Inferior parietal cortex (tissue), 1 donor: ENCODE measurements at regions not wholly inside any gene's neighbourhood (a gene's known extent, or its start where the extent isn't known, plus 50 kb on each side); places are given as distances from the start of the nearest gene placed in this dataset.

Experiments used
- DNase-seq: peaks from one replicate; pipeline ENCODE4 v3.0.0-alpha.2; 2016; ENCODE audit errors: extremely low spot score

DNA sequence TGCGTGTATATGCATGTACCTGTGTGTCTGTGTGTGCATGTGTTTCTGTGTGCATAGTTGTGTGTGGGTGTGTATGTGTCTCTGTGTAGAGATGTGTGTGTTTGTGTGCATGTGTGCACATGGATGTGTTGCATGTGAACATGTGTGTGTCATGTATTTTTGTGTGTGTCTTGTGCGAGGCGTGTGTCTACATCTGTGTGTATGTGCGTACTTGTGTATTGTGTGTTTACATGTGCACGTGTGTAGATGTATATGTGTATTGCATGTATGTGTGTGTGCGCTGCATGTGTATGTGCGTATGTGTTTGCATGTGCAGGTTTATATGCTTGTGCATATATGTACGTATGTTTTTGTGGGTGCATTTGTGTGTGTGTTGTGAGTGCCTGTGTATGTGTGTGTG lies 735.2 kb downstream of the GALR1 start:
- no peak for DNase-seq

DNA sequence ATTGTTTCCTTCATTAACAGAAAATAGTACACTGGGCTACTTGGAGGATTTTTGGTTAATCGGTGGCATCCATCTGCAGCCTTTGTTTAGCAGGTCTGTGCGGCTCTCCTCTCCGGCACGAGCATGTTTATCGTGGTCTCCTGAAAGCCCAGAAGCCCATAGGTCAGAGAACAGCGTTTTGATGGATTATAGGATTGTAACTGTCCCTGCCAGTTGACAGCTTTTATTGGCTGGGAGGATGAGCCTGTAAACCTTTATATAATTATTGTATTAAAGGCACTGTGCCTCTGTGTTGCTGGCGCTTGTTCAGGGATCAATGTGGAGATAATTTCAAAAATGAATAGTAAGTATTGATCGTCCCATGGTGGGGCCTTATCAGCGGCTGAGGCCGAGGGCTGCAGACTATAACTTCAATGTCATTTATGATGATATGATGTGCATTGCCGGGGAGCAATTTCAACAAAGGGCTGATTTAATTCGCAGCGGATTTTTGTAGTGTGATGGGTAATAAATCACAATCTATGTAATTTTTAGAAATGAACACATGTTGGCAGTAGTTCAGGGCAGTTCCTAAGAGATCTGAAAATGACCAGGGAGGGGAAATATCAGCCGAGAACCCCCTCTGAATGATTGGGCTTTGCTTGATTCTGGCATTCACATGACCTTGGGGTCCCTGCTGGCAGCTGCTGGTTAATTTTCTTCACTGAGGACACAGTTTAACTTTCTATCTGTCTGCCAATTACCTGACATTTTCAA lies 736.1 kb downstream of the GALR1 start:
- DNase-seq = no peak

DNA sequence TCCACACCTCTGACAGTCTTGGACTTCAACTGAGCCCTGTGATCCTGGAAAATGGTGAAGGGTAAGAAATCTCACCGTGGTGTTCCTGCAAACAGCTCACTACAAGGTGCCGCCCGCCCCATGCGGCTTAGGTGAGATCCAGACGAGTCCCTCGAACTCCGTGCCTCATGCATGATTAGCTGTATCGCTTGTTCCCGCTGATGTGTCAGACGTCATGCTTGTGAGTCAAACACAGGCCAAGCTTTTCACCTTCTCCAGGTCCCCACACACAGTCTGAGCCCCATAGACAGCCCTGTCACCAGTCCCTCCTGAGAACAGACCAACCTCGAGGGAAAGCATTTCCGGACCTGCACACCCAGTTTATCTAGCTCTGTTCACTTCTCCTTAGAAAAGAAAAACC lies 740.5 kb downstream of the GALR1 start:
- no peak for DNase-seq

DNA sequence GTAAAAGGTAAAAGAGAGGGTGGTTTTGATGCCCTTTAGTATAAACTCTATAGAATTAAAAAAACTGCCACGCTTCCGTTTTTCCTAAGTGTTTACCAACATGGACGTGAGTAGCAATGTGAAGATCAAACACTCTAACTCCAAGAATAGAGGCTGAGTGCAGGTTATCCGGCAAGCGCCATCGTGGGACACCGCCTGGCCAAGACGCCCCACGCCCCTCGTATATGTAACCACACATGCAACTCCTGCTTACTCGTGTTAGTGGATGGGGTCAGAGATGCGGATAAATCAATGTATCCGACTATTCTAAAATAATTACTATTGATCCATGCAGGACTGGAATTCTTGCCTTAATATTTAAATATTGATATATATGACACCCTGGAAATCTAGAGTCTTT lies 741.3 kb downstream of the GALR1 start:
- DNase-seq = no peak

DNA sequence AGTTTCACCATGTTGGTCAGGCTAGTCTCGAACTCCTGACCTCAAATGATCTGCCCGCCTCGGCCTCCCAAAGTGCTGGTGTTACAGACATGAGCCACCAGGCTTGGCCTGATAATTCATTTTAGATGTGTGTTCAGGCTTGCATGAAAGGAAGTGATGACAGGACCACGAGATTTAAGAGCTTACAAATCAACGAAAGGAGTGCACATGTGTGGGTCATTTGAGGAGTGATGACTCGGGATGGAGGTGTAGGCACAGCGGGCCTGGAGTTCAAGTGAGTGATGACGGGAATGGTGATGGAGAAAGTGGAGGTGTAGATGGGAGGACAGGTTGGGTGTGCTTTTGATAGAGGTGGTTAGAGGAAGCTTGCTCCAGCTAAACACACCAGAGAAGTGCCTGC lies 742.4 kb downstream of the GALR1 start:
- no peak for DNase-seq

DNA sequence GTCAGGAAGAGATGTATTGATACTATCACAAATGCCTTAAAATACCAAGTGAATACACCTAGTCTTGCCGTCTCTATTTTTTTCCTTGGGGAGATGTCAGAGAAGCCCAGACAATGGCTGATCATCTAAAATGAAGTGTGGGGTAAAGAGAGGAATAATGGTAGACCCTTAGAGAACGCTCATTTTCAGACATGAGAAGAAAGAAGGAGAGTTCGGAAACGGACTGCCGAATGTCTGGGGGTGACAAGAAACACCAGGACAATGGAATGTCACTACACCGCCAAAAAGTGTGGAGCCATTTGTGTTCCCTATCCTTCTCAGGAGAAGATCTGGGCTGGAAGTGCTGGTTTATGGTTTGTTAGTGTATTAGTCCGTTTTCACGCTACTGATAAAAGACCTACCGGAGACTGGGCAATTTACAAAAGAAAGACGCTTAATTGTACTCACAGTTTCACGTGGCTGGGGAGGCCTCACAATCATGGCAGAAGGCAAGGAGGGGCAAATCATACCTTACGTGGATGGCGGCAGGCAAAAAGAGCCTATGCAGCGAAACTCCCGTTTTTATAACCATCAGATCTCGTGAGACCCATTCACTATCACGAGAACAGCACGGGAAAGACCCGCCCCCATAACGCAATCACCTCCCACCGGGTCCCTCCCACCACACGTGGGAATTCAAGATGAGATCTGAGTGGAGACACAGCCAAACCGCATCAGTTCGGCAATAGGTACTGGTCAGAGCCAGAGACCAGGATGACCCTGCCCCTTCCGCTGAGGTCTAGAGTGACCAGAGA lies 743.7 kb downstream of the GALR1 start:
- DNase-seq = peak; percentile 2

DNA sequence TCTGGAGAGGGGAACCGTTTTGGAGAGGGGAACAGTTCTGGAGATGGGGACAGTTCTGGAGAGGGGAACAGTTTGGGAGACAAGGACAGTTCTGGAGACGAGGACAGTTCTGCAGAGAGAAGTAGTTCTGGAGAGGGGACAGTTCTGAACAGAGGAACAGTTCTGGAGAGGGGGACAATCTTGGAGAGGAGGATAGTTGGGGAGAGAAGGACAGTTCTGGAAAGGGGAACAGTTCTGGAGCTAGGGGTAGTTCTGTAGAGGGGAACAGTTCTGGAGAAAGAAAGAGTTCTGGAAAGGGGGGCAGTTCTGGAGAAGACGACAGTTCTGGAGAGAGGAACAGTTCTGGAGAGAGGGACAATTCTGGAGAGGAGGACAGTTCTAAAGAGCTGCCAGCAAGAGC lies 745.9 kb downstream of the GALR1 start:
- DNase-seq = no peak

DNA sequence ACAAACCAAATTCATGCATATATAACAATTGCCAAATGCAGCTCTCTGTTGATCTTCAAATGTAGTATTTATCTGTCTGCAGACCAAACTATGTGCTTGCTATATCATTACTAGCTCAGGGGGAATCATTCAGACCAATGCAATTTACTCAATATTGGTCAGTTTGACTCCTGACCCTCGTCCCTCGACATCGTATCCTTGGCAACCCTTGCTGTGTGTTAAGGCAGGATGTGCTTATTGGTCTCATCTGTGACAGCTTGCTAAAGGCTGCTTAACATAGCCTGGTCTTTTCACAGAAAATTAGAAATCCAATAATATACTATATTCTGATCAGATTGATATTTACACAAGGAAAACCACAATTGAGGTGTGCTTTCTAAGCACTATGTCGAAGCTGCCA lies 747.1 kb downstream of the GALR1 start:
- DNase-seq = no peak

DNA sequence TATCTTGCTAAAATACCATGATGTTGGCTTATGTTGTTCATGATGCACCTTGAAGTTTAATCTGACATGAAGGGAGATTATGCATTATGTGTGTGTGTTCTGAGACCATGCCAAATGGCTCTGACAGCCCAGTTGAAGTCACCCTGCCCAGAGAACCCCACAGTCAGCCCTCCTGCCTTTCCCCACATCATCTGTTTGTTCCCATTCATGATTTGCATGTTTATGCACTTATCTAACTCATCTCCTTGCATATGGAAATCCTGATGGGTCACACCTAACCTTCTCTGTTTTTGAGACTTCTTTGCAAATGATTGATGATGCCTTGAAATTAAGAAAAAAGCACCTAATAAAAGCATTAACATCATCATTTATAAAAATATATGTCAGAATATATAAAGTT lies 752.2 kb downstream of the GALR1 start:
- DNase-seq = no peak

DNA sequence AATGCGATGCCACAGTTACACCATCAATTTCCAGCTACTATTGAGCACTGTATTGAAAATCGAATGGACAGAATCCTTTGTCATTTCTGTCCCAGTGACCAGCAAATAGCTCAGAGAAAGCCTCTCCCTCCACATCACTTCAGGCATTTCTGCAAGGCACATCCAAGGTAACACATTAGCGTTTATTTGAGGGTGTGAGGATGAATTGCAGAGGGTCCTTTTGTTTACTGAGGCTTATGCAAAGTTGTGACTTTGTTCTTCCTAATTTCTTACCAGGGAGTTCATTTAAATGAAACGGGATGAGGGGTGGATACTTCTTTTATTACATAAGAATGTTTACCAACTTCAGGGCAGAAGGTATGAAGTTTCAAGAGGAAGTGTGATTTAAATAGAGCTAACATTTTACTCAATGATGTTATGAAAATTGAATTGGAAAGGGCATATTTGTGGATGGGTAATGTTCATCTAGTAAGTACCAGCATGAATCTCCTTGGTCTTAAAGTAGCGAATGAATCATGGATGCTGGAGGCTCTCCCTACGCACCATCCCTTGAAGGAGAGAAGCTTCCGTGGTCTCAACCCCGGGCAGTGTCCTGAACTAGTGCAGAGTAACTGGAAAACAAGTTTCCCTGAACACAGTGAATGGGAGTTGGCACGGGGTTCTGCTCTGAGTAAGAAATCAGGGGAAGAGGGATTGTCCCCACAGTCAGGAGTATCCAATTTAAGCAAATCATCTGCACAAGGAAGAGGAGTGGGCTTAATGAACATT lies 756.5 kb downstream of the GALR1 start:
- no peak for DNase-seq

DNA sequence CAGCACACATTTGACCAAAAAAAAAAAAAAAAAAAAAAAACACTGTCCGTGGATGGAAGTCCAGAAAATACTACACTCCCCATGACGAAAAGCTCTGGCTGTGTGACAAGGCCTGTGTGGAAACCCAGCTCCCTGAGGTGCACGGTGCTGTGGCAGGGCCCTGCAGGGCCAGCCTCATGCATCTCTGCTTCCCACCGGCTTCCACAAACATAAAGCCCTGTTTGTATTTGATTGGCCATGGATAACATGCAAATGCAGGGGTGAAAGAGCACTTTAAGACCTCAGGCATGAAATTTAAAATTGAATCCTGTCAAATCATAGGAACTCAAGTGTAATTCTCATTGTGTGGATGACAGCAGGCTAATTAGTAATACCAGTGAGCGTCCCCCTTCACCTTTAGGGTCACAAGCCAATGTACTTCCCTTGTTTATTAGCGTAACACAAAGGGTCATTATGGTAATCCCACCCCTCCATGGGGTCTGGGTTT lies 757.2 kb downstream of the GALR1 start:
- DNase-seq = no peak

DNA sequence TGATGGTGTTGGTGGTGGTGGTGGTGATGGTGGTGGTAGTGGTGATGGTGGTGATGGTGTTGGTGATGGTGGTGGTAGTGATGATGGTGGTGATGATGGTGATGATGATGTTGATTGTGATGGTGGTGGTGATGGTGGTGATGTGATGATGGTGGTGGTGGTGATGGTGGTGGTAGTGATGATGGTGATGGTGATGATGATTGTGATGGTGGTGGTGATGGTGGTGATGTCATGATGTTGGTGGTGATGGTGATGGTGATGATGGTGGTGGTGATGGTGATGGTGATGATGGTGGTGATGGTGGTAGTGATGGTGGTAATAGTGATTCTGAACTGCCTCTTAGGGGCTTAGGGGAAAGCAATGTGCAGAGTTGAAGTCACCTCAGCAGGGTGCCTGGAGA lies 760.7 kb downstream of the GALR1 start:
- DNase-seq = no peak

DNA sequence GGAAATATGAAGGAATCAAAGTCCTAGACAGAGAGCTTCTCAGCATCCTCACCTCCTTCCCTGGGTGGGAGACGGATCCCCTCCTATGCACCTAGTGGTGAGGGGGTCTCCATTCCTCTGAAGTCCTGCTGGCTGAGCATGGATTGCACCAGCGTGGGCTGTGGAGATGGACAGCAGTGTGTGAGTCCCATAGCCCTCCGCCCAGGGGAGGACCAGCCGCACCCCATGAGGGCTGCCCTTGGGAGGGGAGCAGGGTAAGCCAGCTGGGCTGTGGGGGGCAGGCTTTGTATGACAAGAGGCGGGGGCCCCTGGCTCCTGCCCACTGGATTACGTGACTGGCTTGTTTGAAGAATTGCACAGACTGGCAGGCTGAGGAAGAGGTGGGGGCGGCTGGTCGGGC lies 768.2 kb downstream of the GALR1 start:
- no peak for DNase-seq

DNA sequence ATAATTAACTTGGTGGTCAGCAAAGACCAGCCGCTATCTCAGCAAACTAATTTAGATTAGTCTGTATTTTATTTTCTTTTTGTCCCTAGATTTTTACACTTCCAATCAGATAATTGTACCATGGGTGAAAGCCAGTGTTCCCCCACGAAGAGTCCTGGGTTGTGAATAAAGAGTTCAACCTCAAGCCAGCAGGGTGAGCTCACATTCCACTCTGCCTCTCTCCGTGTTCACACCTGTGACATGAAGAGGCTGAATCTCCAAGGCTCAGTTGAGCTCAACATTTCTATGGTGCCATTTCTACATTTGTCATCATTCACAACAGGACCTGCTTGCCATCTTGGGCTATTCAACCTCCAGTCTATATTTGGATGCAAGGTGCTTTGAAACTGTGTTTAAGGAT lies 771.5 kb downstream of the GALR1 start:
- DNase-seq = no peak

DNA sequence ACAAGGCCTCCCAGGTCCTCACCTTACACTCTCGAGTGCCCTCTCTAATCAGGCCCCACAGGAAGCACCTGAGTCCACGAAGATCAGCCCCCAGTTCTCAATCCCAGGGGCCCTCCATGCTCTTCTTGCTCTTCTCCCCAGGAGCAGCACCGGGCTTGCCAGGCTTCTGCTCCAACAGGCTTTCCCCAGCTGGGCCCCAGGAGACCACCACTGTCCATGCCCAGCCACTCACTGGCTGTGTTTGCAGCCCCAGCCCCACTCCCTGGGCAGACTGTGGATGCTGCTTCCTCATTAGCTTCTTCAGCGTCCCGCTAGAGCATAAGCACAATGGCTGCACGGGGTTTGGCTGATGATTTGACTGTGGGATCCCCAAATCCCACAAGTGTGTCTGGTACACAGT lies 781.9 kb downstream of the GALR1 start:
- no peak for DNase-seq

DNA sequence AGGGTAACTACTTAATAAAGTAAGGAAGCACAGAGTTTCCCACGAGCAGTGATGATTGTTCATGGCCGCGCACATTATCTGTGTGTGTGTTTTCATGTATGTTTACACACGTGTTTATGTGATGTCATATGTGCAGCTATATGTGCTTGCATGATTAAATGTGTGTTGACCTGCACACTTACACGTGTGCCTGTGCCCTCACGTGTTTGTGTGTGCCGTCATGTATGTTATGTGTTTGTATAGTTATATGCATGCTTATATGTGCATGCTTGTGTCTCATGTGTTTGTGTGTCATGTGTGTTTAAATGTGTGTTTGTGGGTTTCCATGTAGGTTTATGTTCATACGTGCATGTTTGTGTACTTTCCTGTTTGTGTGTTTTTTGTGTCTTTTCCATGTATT lies 782.3 kb downstream of the GALR1 start:
- DNase-seq = no peak

DNA sequence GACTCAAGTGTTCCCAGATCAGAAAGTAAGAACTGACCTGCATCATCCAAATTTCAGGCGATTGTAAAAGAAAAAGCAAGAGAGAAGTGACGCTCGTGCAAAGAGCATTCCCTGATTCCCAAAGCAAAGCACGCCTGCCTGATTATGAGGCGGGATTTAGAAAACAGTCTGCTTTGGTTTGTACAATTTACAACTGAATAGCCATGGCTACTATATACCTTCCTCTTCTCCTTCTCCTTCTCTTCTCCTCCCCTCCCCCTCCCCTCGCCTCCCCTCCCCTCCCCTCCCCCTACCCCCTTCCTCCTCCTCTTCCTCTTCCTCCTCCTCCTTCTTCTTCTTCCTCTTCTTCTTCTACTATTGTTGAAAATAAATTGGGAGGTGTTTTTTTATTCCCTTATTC lies 782.9 kb downstream of the GALR1 start:
- no peak for DNase-seq

DNA sequence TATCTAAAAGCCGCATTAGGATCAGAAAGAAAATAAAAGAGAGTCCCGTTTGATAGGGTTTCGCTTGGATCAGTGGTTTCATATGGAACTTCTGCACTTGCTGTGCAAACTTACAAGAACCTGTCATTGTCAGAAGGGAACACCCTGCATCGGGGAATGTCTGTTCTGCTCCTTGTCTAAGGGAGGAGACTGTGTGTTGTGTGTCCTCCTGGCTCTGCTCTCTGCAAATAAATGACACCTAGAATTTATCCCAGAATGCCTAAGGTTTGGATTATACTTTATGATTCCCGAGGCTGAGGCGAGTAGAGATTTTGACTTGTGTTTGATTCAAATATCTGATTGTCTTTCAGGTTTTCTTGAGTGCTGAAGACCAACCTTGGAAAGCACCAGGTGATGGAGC lies 785.1 kb downstream of the GALR1 start:
- no peak for DNase-seq

DNA sequence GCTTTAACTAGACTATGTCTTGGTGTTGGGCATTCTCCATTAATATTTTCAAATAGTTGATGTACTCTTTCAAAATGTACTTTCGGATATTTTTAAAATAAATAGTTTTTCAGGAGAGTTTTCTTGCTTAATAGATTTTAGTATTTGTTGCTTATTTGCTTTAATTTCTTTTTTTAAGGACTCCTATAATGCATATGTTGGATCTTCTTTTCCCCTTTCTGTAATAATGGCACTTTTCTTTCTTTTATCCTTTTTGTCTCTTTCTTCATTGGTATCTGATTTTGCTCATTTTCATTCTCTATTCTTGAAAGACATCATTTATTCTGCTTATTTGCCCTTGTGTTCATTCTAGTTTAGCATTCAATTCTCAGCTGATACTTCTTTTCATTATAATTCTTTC lies 791.6 kb downstream of the GALR1 start:
- DNase-seq = no peak

DNA sequence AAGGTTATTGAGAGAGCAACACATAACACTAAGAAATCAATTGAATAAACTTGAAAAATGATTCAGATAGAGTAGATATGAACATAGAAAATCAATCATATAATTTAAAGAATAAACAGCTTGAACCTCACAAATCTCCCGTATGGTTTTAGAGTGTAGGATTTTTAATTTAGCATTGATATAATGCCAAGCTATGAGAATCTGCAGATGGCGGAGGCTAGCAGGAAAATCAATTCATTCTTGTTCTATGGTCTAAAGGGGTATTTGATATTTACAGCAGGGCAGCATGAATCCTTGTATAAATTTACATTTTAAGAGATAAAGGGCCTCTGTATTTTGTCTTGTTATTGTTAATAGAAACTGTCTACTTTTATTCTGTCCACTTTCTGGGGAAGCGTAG lies 797.0 kb downstream of the GALR1 start:
- DNase-seq = no peak

DNA sequence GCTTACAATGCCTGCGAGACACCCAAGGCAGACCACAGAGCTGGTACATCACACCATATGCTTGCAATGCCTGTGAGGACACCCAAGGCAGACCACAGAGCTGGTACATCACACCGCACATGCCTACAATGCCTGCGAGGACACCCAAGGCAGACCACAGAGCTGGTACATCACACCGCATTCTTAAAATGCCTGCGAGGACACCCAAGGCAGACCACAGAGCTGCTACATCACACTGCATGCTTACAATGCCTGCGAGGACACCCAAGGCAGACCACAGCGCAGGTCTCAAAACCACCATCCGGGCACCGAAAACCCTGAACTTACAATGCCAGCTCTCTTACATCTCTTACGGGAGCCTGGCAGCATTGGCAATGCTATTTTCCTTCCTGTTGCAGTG lies 799.6 kb downstream of the GALR1 start:
- DNase-seq = no peak

DNA sequence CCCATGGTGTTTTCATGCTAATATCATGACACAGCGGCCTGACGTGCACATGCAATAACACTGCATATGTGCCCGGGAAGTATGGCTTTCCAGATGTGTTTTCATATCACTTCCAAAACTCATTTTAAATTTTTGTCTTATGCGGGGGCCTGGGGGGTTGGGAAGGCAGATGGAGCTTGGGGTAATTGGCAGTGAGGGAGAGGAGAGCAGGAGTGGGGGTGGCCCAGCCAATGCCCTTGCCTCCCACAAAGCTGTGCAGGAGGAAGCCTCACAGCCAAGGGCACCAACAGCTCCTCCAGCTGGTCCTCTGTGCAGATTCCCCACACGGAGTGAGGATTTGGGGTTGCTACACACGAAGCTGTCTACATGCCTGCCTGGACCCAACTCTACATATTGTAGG lies 805.2 kb downstream of the GALR1 start:
- DNase-seq = no peak

DNA sequence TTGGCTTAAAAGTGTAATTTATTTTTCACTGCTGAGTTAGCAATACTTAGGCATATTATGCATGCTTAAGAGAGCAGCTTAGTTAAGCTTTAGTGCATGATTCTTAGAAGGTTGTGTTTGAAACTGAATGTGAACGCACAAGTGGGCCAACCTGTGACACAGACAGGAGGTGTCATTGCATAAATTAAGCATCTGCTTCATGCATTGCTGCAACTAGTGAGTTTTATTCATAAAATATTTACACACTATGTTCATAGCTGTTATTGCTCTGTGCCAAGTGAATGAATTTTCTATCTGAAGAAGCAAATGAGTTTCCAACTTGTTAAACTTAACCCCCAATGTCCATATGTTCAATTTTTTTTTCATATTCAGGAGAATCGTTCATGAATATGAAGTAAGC lies 806.4 kb downstream of the GALR1 start:
- DNase-seq = no peak
